Brain pericyte (primary cell): ENCODE measurements at regions not wholly inside any gene's neighbourhood (a gene's known extent, or its start where the extent isn't known, plus 50 kb on each side); places are given as distances from the start of the nearest gene placed in this dataset.
"Not testable (repeated sequence)": the region's sequence is repeated elsewhere in the genome, so short reads cannot be mapped to it uniquely, and the experiment has no call there.

Experiments used
- DNase-seq: peaks from one replicate; pipeline ENCODE4 v3.0.0-alpha.2; 2012; ENCODE audit warnings: low read depth, low spot score

DNA sequence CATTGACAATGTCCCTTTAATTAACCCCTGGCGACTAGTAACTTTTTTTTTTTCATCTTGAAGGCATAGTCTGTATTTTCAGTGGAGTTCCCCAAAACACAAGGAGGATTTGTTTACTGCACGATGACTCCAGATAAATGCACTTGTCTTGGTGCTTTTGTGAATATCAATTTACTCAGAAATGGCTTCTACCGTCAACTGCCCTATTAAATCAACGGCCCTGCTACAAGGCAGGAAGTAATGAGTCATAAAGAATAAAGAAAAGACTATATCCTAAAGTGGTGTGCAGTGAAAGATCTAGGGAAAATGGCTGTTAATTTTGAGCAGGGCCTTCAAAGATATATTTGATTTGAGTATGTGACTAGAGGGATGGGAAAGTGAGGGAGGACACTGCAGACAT is 388.3 kb upstream of the CHD1 start:
- DNase-seq: no peak

DNA sequence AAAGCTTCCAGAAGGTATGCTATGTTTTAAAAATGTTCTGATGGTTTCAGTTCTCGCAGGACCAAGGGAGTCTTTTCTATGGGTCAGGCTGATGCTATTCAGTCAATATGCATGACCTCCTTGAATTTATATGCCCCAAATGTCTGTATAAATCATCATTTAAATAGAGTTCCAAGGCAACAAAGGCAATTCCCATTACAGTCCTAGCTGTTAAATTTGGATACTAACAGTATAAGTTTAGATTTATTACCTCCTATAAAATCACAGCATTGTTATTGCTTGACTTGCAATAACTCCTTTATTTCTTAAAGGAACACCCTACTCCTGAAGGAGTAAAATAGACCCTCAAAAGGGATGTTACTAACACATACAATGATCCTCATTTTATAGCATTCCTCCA is 387.7 kb upstream of the CHD1 start:
- DNase-seq: no peak

GRCh38 chr5:99315413-99316183 is 386.8 kb upstream of the CHD1 start:
- DNase-seq: no peak

GRCh38 chr5:99314721-99315120 is 385.9 kb upstream of the CHD1 start:
- DNase-seq: no peak

GRCh38 chr5:99308131-99308530 is 379.3 kb upstream of the CHD1 start:
- no peak for DNase-seq

- DNase-seq: no peak
Measured at GRCh38 chr5:99305045-99305580, 376.3 kb upstream of the CHD1 start.

DNA sequence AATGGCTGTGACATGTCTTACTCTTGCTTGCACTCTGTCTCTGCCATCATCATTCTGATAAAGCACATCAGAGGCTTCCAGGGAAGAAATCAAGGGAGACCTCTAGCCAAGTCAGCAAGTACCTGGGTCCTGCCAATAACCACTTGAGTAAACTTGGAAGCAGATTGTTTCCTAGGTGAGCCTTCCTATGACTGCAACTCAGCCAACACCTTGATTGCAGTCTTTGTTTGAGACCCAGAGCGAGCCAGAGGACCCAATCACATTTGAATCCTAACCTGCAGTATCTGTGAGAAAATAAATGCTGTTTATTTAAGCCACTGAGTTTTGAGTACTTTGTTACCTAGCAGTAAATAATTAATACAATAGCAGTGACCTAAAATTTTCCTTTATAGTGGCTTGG is 356.8 kb upstream of the CHD1 start:
- DNase-seq: no peak

DNA sequence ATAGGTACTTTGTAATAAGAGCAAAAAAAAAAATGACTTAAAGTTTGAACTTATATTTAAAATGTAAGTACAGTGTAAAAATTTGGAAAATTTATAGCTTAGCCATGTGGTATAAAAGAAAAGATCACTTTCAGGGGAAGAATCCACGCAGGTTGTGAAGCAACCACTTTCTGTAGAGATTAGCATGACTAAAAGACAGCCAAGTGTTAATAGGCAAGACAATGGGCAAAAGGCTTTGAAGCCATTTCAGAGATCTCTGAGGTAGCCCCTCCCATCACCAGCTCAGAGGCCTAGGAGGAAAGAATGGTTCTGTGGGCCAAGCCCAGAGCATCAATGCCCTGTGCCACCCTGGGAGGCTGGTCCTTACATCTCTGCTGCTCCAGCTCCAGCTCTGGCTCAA is 346.3 kb upstream of the CHD1 start:
- DNase-seq: no peak

DNA sequence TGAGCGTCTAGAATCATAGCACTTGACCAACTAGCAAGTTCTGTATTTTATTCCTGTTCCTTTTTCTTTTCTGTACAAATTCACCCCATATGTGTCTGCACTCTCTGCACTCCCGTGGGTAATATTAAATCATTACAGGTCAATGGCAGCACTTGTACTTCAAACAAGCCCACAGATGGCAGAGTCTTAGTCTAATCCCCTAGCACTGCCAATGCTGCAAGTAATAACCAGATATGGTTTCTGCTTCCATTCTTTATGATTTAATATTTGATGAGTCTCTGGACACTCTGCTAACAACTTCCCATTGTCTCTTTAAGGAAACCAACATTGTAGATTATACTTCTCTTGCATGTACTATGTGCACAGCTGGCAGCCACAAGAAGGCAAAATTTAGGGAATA is 343.8 kb upstream of the CHD1 start:
- DNase-seq: no peak

- DNase-seq: no peak
Measured at GRCh38 chr5:99258819-99259218, 330.0 kb upstream of the CHD1 start.

GRCh38 chr5:99248066-99248465 is 319.3 kb upstream of the CHD1 start:
- no peak for DNase-seq

DNA sequence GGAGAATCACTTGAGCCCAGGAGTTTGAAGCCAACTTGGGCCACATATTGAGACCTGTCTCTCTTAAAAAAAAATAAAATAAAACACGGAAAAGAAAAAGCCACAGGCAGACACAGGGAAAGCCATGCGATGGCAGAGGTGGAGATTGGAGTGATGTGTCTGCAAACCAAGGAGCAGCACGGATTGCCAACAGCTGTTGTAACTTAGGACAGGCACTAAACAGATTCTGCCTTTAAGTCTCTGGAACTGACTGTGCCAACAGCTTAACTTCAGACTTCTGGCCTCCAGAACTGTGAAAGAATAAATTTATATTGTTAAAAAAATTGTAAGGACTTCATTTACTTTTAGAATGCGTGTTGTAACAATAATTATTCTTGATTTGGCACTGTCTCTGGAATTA is 318.5 kb upstream of the CHD1 start:
- no peak for DNase-seq

DNA sequence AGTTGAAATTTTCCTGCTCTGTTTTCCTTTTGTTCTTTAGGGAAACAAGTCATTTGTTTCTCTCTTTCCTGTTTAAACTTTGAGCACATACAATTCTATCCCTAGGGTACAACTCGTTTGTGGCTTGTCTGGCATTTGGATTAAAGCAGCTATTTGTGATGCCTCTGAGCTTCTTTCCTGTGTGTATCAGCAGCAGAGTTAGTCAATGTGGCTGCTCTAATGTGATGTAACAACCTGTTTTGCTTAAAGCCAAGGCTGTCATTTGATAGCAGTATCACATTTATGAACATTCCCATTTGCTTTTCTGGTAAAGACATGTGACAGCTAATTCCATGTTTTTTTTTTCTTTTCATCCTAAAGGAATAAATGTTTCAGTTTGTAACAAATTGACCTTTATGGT is 314.3 kb upstream of the CHD1 start:
- DNase-seq: no peak

GRCh38 chr5:99239826-99240360 is 311.1 kb upstream of the CHD1 start:
- DNase-seq: no peak

DNA sequence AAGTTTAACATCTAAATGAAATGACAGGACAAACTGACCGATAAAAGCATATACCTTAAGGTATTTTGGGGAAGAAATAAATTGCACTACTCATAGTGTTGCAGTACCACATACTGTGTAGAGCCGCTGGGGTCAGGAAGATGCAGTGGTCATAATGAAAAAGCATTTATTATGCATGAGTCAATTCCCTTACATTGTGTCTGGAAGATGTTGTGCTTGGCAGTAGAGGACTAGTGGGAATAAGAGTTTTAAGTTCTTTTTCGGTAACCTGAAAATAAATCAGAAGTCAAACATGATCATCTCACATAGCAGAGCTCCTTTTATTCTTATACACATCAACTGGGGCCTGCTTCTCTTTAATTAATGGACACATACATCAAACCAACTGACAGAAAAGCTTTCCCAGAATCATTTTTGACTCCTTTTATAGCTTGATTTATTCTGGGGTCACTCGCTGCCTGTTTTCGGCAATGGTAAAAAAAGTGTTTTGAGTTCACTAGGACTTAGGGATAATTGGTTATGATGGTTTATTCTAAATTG is 262.5 kb upstream of the CHD1 start:
- DNase-seq: no peak

GRCh38 chr5:99187611-99188010 is 258.8 kb upstream of the CHD1 start:
- no peak for DNase-seq

DNA sequence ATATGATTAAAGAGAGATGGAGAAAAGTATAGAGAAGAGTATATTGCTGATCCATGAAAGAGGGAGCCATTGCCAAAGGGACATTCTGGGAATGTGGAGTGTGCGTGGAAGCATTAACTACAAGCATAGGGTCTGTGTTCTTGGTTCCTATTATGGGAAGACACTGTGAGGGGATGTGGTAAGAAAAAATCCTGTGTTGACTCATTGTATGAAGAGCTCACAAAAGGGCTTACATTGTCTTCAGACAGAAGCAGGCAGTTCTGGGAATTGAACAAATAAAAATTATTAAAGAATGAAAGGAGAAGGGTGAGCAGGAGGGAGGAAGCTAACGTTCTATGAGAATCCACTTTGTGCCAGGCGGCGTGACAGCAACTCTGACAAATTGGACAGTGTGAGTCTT is 250.4 kb upstream of the CHD1 start:
- DNase-seq: no peak

DNA sequence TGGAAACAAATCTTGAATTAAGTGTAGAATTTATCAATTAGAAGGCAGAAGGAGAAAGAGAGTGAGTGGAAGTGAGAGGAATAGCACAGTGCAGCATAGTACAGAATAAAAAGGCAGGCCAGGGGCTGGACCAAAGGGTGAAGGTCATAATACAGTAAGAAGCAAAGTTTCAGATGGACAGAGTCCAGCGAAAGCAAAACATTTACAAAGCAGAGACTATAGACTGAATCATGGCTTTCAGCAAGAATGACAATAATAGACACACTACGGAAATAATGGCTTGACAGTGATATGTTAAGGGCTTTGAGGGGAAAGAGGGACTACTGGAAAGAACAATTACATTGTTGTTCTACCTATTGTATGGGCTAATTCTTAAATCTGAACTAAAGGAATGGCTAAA is 249.0 kb upstream of the CHD1 start:
- DNase-seq: no peak

DNA sequence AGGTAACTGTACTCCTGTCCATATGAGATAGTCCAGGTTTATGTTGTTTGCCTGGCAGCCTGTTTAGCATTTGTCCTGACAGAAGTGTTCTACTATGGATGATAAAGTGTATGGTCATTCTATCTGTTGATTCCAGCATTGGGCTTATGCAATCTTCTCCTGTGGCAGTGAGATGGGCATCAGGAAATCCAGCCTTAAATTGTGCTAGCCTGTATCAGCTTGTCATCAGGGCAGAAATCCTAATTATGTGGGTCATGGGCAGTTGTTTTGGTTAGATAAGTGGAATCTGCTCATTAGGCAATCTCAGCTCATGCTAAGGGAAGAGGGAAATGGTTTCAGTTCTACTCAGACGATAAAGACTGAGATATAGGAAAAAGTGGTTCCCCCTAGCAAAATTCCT is 247.4 kb upstream of the CHD1 start:
- DNase-seq: no peak

DNA sequence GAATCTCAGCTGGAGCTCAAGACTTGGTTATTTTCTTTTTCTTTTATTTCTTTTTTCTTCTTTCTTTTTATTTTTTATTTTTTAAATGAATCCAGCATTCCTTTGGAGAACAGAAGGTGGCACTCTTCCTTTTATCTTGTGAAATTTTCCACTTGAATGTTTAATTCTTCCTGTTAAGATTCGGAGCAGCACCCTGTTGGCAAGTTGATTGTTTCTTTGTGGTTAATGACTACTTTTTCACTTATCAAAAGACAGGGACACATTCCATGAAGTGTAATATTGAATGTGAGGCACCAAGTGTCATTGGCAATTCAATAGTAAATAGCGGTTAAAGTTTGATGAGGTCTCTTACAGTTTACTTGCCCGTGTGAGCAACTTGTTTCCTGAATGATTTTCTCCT is 240.5 kb upstream of the CHD1 start:
- DNase-seq: no peak

- not testable (repeated sequence) for DNase-seq
Measured at GRCh38 chr5:99161538-99161937, 232.7 kb upstream of the CHD1 start.

GRCh38 chr5:99156688-99157087 is 227.9 kb upstream of the CHD1 start:
- DNase-seq: no peak

GRCh38 chr5:99143283-99143795 is 214.5 kb upstream of the CHD1 start:
- DNase-seq: not testable (repeated sequence)
